Posterior cingulate gyrus (tissue), 11 donors: ENCODE measurements at regions not wholly inside any gene's neighbourhood (a gene's known extent, or its start where the extent isn't known, plus 50 kb on each side); places are given as distances from the start of the nearest gene placed in this dataset.

Source experiments
- DNase-seq, 10 donors: peaks; one replicate each; pipeline versions ENCODE4 v3.0.0 to v3.0.0-alpha.2; 2020 to 2021; ENCODE audit warnings: mixed read lengths in 3 of 10
- intact Hi-C: fragments of 100-400 bp; cut with DNase I; formaldehyde crosslinking; loops from one replicate; pipeline ENCODE4 v1.15.1; 2023

DNA sequence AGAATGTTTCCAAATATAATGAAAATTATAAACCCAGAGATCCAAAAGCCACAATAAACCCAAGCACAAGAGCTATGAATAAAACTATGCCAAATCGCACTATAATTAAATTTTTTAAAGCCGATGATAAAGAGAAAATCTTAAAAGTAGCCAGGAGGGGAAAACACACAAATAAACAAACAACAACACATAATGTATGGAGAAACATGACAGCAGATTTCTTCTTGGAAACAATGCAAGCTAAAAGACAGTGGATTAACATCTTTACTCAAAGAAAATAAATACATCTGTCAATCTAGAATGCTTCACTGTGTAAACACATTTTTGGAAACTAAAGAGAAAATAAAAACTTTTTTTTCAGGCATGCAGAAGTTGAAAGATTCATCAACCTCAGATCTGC is 53.0 kb upstream of the SMOX start:
- intact Hi-C loops: no loop called here

GRCh38 chr20:4091490-4092479 is 56.8 kb upstream of the SMOX start:
- peak in 6 of 10 donors; percentile 32 to 92 (median 51) for DNase-seq
- intact Hi-C loops: no loop called here

More for the DNA sequence above, 53.0 kb upstream of the SMOX start:
- DNase-seq: no peak

DNA sequence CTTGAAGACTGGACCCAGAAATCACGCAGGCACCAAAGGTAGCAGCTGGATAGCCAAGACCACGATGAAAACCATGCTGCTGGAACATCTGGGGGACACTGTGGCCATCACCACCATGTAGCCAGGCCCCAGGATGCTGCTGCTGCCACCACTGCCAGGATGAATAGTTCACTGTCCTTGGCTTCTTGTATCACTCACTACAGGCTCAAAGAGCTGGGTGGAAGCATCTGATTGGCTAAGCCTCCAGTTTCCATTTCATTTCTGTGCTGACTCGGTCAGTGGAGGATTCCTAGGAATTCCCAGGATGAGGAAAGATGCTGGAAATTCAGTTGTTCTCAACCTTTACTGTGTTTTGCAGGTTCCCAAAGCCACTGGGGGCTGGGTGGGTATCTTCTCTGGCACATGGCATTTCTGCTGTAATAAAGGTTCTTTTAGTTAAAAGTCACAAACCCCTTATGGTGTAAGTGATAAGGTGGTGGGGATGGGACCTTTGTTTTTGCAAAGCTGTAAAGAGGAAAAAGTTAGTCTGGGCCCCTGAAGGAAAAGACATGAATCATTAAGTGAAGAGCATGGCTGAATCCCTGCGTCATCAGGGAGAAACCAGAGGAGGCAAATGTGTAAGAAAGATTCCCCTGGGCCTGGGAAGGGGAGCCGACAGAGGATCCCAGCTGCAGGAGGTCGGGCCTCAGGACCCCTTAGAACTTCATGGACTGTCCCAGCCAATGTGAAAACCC is 57.7 kb upstream of the SMOX start:
- intact Hi-C loops: no loop called here
- peak in 2 of 10 donors; percentile 31 to 46 for DNase-seq

- intact Hi-C loops: loop anchor here (10.0 kb wide), 2 partner anchors 305 to 415 kb away; partner anchors contain the start of genes CENPB and SPEF1
- DNase-seq: peak in 1 of 10 donors; percentile 67
These were observed 58.7 kb upstream of the SMOX start for GRCh38 chr20:4089756-4090487.

DNA sequence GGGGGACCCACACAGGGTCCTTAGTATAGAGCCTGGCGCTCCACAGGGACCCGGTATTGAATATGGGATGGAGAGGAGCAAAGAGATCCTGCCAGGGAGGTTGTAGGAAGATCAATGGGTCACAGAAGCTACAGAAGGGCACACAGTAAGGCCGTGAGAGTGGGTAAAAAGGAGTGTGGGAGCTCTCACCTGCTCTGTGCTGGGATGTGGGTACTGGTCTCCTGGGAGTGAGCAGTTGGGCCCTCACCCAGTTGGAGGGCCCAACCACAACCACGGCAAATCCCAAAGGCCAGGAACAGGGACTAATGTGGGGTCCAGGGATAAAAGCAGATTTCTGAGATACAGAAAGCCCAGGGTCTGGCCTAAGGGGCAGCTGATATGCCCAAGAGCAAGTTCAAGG is 59.9 kb upstream of the SMOX start:
- no peak for DNase-seq
- intact Hi-C loops: loop anchor here (10.0 kb wide), 2 partner anchors 304 to 414 kb away; partner anchors contain the start of genes CENPB and SPEF1

DNA sequence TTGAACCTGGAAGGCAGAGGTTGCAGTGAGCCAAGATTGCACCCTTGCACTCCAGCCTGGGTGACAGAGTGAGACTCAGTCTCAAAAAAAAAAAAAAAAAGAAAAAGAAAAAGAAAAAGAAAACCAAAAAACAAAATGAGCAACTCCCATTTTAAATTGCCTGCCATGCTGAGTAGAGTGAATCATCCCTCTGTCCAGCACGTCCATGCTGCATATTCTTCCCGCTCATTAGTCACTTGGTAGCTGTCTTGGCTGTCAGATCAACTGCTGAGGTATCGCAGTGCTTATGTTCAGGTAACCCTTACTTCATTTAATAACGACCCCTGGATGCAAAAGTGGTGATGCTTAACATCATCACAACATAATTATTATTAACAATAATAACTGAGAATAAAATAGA is 60.7 kb upstream of the SMOX start:
- intact Hi-C loops: loop anchor here (10.0 kb wide), 2 partner anchors 303 to 413 kb away; partner anchors contain the start of genes CENPB and SPEF1
- DNase-seq: no peak

GRCh38 chr20:4086771-4087687 is 61.6 kb upstream of the SMOX start:
- intact Hi-C loops: loop anchor here (10.0 kb wide), 2 partner anchors 302 to 412 kb away; partner anchors contain the start of genes CENPB and SPEF1
- peak in 1 of 10 donors; percentile 48 for DNase-seq

DNA sequence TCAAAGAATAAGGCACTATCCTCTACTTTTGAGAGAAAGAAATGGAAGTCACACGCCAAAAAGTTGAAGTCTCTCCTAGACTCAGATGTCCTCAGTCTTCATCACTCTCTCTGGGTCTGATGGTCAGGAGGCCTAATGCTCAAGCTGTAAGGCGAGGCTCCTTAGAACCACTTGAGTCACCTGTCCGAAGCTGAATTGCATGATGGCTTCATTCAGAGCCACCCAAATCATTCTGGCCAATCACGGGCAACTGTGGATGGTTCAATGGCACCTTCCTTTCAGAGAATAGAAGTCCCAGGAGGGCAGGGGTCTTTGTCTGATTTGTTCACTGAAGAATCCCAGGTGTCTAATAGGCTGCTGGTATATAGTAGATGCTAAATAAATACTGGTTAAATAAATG is 63.9 kb upstream of the SMOX start:
- intact Hi-C loops: loop anchor here (1.0 to 10.0 kb wide), 4 partner anchors 70 to 410 kb away; partner anchors contain the start of genes CENPB and SPEF1
- no peak for DNase-seq

GRCh38 chr20:4084096-4084495 is 64.5 kb upstream of the SMOX start:
- intact Hi-C loops: loop anchor here (10.0 kb wide), 2 partner anchors 299 to 409 kb away; partner anchors contain the start of genes CENPB and SPEF1
- DNase-seq: no peak

DNA sequence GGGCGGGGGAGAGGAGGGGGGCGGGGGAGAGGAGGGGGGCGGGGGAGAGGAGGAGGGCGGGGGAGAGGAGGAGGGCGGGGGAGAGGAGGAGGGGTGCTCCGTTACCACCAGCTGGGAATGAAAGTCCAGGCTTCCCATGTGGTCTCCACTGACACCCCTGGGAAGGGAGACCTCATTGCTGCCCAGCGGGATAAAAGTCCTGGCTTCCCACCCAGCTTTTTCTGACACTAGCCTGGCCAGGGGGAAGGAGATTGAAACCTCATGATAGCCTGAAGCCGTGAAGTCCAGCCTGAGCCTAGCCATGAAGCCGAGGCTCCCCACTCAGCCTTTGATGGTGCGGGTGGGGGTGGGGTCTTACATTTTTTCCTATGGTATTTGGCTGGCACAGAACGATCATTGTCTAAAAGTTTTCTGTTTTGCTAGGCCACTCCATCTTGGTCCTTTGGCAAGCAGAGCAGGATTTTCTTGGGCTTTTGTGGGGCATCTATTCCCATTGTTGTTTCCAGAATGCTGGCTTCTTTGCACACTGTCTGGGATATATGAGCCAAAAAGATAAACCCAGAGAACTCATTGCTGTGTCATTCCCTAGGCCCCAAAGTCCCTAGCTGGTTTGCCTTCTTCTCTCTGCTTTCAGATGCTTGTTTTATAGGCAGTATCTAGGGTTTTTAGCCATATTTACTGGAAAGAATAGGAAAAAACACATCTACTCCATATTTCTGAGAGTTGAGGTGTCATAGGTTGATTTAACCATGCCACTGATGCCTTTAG is 65.3 kb upstream of the SMOX start:
- peak in 1 of 10 donors; percentile 56 for DNase-seq
- intact Hi-C loops: loop anchor here (10.0 kb wide), 2 partner anchors 298 to 408 kb away; partner anchors contain the start of genes CENPB and SPEF1

- intact Hi-C loops: loop anchor here (10.0 kb wide), 2 partner anchors 298 to 408 kb away; partner anchors contain the start of genes CENPB and SPEF1
- peak in 1 of 10 donors; percentile 70 for DNase-seq
These were observed 66.1 kb upstream of the SMOX start for GRCh38 chr20:4082406-4083097.

DNA sequence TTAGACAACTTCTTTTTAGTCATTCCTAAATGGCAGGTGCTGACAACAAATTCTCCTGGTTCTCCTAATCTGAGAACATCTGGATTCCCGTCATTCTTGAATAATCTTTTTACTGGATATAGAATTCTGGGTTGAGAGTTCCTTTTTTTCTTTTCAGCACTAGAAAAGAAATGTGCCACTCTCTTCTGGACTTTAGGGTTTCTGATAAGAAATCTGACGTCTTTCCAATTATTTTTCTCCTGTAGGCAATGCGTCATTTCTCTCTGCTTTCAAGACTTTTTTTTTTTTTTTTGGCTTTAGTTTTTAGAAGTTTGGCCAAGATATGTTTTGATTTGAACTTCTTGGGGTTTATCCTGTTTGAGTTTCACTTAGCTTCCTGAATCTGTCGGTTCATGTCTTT is 66.1 kb upstream of the RNF24 start:
- DNase-seq: no peak
- intact Hi-C loops: loop anchor here (10.0 kb wide), 2 partner anchors 297 to 407 kb away; partner anchors contain the start of genes CENPB and SPEF1

DNA sequence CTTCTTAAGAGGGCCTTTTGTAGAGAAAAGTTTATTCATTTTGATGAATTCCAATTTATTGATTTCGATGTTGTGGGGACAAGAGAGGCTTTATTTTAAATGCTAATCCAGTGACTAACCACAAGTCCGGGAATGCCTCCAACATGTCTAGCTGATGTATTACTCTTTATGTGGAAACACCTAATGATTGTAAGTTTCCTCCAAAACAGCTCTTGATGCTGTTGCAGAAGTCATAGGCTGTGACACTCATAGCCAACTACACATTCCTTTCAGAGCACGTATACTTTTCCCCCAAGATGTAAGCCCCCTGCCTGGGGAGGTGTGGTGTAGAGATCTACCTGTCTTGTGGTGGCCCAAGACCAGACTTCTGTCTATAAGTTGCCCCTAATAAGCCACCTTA is 61.3 kb upstream of the RNF24 start:
- intact Hi-C loops: no loop called here
- no peak for DNase-seq

GRCh38 chr20:4076033-4076432 is 60.7 kb upstream of the RNF24 start:
- DNase-seq: no peak
- intact Hi-C loops: no loop called here

DNA sequence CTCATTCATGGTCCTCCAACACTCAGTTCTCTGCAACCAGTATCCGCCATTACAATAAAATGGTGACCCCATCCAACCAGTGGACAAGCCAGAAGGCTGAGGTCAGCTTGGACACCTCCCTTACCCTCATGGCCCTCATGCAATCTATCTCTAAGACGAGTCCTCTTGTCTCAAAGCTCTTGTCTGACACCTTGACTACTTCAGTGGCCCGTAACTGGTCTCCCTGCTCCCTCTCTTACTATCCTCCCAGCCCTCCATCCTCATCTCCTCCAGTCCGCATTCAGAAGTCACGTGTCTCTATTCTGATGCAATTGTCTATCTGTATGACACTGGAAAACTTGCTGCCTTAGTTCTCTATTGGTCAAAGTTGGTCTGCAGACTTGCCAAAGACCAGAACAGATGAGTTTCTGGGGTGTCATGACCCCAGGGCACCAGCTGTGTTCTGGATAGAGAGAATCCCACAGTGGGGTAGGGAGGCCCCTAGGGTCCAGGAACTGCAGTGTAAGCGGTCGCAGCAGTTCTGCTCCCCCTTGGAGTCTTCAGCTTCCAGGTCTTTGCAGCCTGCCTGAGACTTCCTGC is 59.6 kb upstream of the RNF24 start:
- intact Hi-C loops: no loop called here
- DNase-seq: peak in 1 of 10 donors; percentile 44

DNA sequence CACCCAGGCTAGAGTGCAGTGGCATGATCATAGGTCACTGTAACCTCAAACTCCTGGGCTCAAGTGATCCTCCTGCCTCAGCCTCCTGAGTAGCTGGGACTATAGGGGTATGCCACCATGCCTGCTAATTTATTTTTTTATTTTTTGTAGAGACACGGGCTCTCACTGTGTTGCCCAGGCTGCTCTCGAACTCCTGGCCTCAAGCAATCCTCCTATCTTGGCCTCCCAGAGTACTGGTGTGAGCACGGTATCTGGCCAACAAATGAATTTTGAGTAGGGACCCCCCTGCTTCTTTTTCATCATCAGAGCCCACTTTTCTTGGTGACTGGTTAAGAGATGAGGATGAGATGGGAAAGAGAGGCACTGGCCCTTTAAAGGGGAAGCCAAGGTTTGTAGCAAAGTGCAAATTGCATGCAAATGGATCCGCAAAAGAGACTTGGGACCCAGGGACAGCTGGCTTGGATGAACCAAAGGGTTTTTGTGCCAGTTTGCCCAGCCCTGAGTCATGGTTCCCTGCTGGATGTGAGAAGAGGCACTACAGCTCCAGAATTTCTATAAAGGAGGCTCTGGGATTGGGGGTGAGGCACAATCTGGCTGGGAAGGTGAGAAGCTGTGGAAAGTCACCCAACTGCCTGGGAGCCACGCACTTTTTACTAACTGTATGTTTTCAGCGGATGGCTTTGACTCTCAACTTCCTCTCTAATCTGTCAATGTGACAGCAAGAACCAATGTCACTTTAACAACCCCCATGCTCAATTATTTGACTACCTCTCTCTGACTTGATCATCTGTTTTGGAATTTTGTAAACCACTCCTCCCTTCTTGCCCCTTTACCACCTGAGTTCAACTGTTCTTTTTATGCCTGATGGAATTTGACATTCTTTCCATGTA is 58.7 kb upstream of the RNF24 start:
- intact Hi-C loops: no loop called here
- DNase-seq: peak in 8 of 10 donors; percentile 33 to 92 (median 53)
